A549 (cell line): ENCODE measurements at regions not wholly inside any gene's neighbourhood (a gene's known extent, or its start where the extent isn't known, plus 50 kb on each side); places are given as distances from the start of the nearest gene placed in this dataset.

Source experiments
- BHLHE40 ChIP-seq: IDR thresholded peaks from 2 replicates; pipeline ENCODE4 v1.6.1; 2012; ENCODE audit warnings: low read depth, low read length, inconsistent platforms
- CEBPB ChIP-seq, 2 experiments: fragments of >200 bp in 1 of 2; sonication (Bioruptor Twin) in 1 of 2; formaldehyde crosslinking in 1 of 2; IDR thresholded peaks; 2 replicates each; pipeline ENCODE4 v1.6.1; 2012 to 2016
- EP300 ChIP-seq, 2 experiments: fragments of >200 bp; sonication (Bioruptor Twin); formaldehyde crosslinking; IDR thresholded peaks; 2 replicates in 1 of 2; 3 replicates in 1 of 2; pipeline ENCODE4 v1.6.1; 2016 to 2017
- MAFK ChIP-seq: fragments of 450-650 bp; IDR thresholded peaks from 2 replicates; pipeline ENCODE4 v1.6.1; 2014; ENCODE audit not compliant: partially characterized antibody
- POLR2A ChIP-seq: IDR thresholded peaks from 2 replicates; pipeline ENCODE4 v1.6.1; 2012; ENCODE audit warnings: mild to moderate bottlenecking, low read length
- ZFP36 ChIP-seq: fragments of 450-650 bp; IDR thresholded peaks from 2 replicates; pipeline ENCODE4 v1.6.1; 2014; ENCODE audit warnings: borderline replicate concordance; ENCODE audit not compliant: partially characterized antibody
- TF ChIP-seq, protein P1 (sequence below): fragments of >200 bp; sonication (Bioruptor Twin); formaldehyde crosslinking; IDR thresholded peaks from 3 replicates; pipeline ENCODE4 v1.5.1; 2016
- TF ChIP-seq, protein P2 (sequence below): IDR thresholded peaks from 2 replicates; pipeline ENCODE4 v1.6.1; 2012
- TF ChIP-seq, protein P3 (sequence below): fragments of 150-350 bp; IDR thresholded peaks from 2 replicates; pipeline ENCODE4 v1.6.1; 2014; ENCODE audit warnings: low read depth, mild to moderate bottlenecking, low read length
- TF ChIP-seq, protein P4 (sequence below): fragments of 200-600 bp; sonication (generic); IDR thresholded peaks from 2 replicates; pipeline ENCODE4 v1.6.1; 2016; ENCODE audit warnings: antibody characterized with exemption, mild to moderate bottlenecking, moderate library complexity

DNA sequence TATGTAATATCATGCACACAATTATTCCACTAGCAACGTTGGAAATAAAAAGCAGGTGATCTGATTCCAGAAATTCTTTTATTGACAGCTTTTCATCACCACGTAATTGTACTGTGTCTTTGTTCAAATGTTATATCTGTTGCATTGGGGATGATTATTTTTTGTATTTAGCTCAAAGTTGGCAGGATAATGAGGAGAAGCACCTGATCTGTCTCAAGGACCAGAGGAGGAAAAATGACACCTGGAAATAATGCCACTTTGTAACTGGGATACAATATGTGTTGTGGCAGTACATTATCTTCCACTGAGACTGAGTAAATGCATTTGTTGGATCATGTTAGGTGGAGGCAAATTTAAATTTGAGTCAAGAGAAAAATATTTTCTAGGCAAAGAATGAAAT, 1298.8 kb upstream of the CDH6 start:
- TF ChIP-seq ZFP36: no peak
- TF ChIP-seq CEBPB (IDR thresholded peaks at IDR 0.05): no peak
- TF ChIP-seq, protein P1, sequence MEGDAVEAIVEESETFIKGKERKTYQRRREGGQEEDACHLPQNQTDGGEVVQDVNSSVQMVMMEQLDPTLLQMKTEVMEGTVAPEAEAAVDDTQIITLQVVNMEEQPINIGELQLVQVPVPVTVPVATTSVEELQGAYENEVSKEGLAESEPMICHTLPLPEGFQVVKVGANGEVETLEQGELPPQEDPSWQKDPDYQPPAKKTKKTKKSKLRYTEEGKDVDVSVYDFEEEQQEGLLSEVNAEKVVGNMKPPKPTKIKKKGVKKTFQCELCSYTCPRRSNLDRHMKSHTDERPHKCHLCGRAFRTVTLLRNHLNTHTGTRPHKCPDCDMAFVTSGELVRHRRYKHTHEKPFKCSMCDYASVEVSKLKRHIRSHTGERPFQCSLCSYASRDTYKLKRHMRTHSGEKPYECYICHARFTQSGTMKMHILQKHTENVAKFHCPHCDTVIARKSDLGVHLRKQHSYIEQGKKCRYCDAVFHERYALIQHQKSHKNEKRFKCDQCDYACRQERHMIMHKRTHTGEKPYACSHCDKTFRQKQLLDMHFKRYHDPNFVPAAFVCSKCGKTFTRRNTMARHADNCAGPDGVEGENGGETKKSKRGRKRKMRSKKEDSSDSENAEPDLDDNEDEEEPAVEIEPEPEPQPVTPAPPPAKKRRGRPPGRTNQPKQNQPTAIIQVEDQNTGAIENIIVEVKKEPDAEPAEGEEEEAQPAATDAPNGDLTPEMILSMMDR: no peak
- TF ChIP-seq, protein P2, sequence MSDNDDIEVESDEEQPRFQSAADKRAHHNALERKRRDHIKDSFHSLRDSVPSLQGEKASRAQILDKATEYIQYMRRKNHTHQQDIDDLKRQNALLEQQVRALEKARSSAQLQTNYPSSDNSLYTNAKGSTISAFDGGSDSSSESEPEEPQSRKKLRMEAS: no peak
- TF ChIP-seq, protein P3, sequence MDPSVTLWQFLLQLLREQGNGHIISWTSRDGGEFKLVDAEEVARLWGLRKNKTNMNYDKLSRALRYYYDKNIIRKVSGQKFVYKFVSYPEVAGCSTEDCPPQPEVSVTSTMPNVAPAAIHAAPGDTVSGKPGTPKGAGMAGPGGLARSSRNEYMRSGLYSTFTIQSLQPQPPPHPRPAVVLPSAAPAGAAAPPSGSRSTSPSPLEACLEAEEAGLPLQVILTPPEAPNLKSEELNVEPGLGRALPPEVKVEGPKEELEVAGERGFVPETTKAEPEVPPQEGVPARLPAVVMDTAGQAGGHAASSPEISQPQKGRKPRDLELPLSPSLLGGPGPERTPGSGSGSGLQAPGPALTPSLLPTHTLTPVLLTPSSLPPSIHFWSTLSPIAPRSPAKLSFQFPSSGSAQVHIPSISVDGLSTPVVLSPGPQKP: no peak
- no peak for TF ChIP-seq MAFK
- TF ChIP-seq BHLHE40: no peak
- no peak for TF ChIP-seq POLR2A
- no peak for TF ChIP-seq EP300 (IDR thresholded peaks at IDR 0.05)
- TF ChIP-seq, protein P4, sequence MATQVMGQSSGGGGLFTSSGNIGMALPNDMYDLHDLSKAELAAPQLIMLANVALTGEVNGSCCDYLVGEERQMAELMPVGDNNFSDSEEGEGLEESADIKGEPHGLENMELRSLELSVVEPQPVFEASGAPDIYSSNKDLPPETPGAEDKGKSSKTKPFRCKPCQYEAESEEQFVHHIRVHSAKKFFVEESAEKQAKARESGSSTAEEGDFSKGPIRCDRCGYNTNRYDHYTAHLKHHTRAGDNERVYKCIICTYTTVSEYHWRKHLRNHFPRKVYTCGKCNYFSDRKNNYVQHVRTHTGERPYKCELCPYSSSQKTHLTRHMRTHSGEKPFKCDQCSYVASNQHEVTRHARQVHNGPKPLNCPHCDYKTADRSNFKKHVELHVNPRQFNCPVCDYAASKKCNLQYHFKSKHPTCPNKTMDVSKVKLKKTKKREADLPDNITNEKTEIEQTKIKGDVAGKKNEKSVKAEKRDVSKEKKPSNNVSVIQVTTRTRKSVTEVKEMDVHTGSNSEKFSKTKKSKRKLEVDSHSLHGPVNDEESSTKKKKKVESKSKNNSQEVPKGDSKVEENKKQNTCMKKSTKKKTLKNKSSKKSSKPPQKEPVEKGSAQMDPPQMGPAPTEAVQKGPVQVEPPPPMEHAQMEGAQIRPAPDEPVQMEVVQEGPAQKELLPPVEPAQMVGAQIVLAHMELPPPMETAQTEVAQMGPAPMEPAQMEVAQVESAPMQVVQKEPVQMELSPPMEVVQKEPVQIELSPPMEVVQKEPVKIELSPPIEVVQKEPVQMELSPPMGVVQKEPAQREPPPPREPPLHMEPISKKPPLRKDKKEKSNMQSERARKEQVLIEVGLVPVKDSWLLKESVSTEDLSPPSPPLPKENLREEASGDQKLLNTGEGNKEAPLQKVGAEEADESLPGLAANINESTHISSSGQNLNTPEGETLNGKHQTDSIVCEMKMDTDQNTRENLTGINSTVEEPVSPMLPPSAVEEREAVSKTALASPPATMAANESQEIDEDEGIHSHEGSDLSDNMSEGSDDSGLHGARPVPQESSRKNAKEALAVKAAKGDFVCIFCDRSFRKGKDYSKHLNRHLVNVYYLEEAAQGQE: no peak
